ENCODE measurements at regions not wholly inside any gene's neighbourhood (a gene's known extent, or its start where the extent isn't known, plus 50 kb on each side); places are given as distances from the start of the nearest gene placed in this dataset.

DNA sequence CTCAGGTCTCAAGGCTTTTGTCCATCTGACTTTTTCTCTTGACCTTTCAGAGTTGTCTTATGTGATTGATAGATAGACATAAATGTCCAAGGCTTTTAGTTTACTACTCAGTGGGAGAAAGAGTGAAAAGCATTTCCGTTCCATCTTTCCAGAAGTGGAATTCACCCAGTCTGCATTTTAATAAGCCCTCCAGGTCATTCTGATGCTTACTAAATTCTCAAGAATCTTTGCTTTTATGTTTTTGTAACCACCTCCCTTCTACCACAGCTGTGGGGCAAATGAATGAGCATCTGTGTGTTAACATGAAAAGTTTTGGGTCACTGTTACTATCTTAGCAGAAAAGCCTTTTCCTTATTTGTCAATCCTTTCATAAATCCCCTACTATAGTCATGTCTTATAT lies 251.4 kb downstream of the LRIG3 start:
- TF ChIP-seq, protein P1, sequence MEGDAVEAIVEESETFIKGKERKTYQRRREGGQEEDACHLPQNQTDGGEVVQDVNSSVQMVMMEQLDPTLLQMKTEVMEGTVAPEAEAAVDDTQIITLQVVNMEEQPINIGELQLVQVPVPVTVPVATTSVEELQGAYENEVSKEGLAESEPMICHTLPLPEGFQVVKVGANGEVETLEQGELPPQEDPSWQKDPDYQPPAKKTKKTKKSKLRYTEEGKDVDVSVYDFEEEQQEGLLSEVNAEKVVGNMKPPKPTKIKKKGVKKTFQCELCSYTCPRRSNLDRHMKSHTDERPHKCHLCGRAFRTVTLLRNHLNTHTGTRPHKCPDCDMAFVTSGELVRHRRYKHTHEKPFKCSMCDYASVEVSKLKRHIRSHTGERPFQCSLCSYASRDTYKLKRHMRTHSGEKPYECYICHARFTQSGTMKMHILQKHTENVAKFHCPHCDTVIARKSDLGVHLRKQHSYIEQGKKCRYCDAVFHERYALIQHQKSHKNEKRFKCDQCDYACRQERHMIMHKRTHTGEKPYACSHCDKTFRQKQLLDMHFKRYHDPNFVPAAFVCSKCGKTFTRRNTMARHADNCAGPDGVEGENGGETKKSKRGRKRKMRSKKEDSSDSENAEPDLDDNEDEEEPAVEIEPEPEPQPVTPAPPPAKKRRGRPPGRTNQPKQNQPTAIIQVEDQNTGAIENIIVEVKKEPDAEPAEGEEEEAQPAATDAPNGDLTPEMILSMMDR (conservative IDR thresholded peaks at IDR 0.05; ENCODE audit: low read depth, low read length): no peak
- TF ChIP-seq MXI1 (IDR thresholded peaks at IDR 0.05; ENCODE audit: borderline replicate concordance, low read depth, low read length) (no peak), POLR2A (IDR thresholded peaks at IDR 0.05; ENCODE audit: low read depth, low read length) (no peak), USF2 (IDR thresholded peaks at IDR 0.05; ENCODE audit: low read depth, low read length) (no peak), MAFK (IDR thresholded peaks at IDR 0.05; ENCODE audit: low read depth, low read length) (no peak), CHD1 (IDR thresholded peaks at IDR 0.05; ENCODE audit: low read depth, low read length) (no peak), CEBPB (IDR thresholded peaks at IDR 0.05; ENCODE audit: low read depth, low read length) (no peak), NFE2L2 (IDR thresholded peaks at IDR 0.05; ENCODE audit: low read depth, low read length) (no peak), RFX5 (IDR thresholded peaks at IDR 0.05; ENCODE audit: low read depth, low read length) (no peak), FOS (IDR thresholded peaks at IDR 0.05; ENCODE audit: low read depth, low read length) (no peak), RAD21 (IDR thresholded peaks at IDR 0.05; ENCODE audit: low read length) (no peak), RCOR1 (IDR thresholded peaks at IDR 0.05; ENCODE audit: insufficient replicate concordance, low read length) (no peak)
